Ammon's horn (tissue), 1 donor: ENCODE measurements at regions not wholly inside any gene's neighbourhood (a gene's known extent, or its start where the extent isn't known, plus 50 kb on each side); places are given as distances from the start of the nearest gene placed in this dataset.
A peak's percentile ranks its signal among the peaks of the same experiment; 100 is the strongest.
"Not testable (repeated sequence)": the region's sequence is repeated elsewhere in the genome, so short reads cannot be mapped to it uniquely, and the experiment has no call there.

Experiments
- DNase-seq: peaks from one replicate; pipeline ENCODE4 v3.0.0-alpha.2; 2016; ENCODE audit warnings: low spot score

DNA sequence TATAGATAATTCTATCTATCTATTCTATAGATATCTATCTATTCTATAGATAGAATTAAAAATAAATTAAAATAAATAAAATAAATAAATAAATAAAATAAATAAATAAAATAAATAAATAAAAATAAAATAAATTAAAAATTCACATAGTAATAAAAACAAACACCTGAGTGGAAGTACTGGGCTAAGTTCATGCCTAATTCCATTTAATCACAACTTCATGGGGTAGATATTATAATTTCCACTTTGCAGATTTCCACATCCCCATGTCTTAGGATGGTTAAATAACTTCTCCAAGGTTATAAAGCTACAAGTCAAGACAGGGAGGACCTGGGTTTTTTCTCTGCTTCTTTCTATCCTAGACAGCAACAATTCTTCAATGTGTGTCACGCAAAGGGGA is 261.4 kb upstream of the MEX3C start:
- DNase-seq: no peak

DNA sequence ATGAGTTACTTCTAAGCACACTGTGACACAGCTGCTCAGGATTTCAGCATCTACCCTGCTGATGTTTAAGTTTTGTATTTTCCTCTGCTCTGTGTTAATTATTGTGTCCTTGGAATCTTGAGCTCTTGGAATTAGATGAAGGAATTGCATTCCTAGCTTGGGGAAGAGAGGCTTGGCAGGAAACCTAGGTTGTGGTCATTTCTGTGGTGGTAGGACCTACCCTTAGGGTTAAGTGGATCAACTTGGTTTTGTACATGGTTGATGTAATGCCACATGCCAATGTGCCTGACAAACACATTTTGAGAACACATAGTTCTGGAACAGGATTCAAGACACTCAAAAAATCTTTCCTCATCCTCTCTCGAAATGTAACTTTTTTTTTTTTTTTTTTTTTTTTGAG is 264.5 kb upstream of the MEX3C start:
- no peak for DNase-seq

DNA sequence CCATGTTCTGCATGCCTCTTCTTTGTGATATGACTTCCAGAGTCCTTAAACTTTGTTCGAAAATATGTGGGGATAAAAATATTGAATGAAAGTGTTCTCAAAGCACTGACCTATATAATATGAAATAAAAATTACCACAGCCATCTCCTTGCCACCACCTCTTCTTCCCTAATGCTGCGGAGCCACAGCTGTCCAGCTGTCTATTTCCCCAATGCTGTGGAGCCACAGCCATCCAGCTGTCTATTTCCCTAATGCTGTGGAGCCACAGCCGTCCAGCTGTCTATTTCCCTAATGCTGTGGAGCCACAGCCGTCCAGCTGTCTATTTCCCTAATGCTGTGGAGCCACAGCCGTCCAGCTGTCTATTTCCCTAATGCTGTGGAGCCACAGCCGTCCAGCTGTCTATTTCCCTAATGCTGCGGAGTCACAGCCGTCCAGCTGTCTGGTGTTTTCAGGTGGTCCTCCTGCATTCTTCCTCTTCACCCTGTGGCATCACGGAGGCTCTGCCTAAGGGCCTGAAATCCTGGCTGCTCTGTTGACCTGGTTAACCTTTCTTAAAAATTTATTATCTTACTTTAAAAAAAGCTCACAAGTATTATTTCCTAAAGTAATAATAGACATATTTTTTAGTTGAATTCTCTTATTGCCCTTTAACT is 266.1 kb upstream of the MEX3C start:
- DNase-seq: no peak

DNA sequence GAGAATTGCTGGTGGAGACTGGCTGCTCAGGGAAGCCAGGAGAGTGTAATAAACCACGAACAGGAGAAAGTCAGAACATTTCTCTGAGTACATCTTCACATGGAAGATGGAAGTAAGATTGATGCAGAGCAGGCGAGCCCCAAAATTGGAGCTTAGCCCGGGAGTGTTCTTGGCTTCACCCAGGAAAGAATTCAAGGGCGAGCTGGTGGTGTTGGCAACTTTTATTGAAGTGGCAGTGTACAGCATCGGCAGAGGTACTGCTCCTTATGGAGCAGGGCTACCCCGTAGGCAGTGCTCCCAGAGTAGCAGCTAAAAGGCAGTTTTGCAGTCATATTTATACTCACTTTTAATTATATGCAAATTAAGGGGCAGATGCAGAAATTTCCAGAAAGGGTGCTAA is 281.4 kb upstream of the MEX3C start:
- DNase-seq: no peak

DNA sequence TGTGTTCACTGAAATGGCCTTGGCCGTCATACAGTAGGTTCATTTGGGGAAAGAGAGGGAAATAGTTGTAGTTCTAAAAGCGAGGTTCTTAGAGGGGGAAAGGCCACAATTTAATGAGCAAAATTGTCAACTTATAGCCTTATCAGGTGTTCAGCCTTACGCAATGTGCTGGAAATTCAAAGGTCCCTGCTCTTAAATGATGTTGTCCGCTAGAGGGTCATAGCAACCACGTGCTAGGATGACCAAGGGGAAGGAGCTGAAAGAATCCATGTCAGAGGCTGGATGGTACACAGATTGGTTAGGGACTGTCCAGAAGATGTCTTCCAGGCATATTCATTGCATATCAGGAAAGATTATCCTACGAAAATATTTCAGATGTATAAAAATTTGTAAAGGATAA is 282.3 kb upstream of the MEX3C start:
- DNase-seq: no peak

DNA sequence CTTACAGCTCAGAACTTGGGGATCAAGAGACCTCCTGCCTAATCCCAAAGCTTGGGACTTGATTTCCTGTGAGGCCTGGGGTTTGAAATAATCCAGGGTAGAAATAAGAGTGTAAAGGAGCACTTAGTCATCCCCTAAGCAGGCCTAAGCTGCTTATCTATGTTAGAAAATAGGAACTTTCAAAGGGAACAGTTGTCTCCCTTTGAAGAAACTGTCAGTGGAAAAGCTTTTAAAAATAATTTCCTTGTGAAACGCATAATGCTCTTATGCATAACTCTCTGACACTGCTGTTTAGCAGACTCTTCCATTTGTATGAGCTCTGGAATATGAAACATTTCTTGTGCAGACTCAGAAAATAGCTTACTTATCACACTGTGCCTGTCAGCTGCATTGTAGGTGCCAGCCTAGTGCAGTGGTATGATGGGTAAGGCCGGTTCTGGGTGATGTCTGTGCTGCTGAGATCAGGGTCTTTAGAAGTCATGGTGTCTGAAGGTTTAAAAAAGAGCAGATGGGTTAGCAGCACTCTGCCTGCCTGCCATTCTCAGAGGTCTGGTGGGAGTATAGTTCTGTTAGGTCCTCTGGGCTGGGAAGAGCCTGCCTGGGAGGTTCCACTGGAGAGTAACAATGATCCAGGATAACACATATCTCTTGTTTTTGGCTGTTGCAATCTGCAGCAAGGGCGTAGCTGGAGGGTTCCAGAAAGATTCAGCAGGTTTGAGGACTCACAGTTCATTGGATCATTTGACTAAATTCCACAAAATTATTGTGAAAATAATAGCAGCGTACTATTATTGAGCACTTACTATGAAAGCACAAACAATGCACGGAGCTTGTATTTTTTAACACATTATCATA is 283.2 kb upstream of the MEX3C start:
- peak; percentile 14 for DNase-seq

DNA sequence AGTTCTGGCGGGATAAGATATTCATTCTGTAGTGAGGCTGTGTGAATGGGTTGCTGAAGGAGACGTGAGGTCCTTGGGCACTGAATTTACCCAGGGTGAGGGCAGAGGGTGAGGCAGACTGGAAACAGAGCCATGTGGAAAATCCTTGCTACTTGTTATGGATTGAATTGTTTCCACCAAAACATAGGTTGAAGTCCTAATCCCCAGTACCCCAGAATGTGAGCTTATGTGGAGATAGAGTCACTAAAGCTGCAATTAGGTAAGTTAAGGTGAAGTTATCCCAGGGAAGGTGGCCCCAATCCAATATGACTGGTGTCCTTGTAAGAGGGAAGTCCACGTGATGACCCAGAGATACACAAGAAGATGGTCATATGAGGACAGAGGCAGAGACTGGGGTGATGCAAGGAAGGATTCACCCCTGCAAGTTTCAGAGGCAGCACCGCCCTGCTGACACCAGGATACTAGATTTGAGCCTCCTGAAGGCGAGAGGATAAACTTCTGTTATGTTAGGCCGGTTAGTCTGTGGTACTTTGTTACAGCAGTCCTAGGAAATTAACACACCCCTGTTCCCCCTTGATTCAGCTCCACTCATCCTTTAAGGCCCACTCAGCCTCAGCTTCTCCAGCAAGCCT is 289.4 kb upstream of the MEX3C start:
- no peak for DNase-seq

DNA sequence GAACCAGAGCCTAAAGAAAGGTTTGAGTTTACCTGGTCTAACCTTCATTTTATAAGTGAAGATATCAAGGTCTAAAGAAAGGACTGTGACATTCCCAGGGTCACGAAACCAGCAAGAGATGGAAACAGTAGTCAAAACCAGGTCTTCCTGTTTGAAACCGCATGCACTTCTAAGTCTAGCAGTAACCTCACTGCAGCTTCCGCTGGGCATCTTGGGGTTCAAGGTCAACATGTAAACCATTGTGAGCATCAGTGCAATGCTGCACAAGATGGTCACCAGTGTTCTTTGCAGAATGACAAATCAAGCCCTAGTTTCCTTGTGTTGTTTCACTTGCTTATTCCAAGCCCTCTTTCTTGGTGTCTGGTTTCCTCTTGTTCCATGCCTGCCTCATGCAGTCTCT is 292.9 kb upstream of the MEX3C start:
- no peak for DNase-seq

DNA sequence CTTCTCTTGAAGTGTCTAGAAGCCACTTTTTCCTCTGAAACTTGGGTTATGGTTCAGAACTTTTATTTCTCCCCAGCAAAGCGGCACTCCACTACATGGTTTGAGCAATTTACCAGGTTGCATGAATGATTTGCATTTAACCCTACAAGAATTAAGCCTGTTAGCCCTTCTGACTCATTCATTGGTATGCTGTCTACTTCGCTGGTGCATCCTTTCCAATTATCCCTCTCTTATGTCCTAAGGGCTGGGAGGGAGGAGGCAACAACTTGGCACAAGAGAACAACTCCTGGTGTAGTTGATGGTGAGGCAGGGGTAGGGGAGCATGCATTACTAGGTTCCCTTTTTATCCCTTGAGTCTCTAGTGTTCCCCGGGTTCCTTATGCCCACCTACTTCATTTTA is 293.4 kb upstream of the MEX3C start:
- no peak for DNase-seq

DNA sequence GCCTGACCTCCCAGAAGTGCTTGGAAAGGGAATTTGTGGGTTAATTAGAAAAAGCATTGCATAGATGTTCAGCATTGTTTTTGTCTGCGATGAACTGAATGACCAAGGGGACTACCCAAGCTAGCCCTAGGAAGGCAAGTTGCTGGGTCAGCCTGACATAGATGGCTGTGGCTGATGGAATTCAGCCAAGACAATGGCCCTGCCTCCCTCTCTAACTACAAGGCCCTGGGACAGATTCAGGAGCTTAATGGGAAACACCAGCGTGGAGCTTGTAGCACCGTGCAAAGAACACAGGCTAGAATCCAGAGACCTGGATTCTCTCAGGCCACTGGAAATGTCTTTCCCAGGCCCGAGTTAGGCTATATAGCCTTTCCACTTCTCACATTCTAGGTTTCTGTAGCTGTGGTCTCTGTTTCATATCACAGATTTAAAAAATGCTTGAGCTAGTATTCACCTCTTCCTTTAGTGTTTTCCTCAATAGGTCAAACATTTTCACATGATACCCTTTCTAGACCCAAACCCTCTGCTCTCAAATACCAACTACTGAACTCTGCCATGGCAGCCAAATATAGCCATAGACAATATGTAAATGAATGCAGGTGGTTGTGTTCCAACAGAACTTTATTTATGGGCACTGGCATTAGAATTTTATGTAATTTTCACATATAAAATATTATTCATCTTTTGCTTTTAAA is 294.3 kb upstream of the MEX3C start:
- no peak for DNase-seq

DNA sequence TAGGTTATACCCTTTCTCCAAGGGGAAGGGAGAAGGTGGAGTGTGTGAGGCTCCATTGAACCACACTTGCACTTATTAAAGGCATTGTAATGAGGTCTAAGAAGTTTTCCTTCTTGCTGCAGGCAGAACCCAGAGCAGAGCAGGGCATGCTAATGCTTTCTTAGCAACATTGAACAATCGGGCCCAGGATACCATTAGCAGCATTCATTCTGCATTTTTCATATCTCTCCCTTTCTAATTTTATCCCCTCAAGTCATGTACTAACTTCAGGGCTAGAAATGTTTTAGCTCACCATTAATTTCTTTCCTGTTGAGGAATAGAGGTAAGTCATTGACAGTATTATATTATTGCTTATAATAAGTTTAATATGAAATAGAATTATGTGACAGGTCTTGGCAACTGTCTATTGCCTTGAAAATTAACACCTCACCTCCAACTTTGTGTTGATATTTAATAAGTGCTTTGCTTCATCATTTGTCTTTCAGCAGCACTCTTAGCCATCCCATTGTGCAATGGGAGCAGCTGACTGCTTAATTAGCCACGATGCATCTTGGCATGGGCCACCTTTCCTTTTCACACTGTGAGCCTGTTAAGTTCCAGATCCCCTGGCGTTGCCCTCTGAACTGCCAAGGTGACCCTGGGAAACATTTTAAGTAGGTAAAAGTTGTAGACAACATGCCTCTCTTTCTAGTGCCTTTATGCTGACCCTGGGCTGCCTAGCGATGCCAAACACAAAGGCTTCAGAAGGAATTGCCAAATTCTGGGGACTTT is 300.8 kb upstream of the MEX3C start:
- peak; percentile 24 for DNase-seq

DNA sequence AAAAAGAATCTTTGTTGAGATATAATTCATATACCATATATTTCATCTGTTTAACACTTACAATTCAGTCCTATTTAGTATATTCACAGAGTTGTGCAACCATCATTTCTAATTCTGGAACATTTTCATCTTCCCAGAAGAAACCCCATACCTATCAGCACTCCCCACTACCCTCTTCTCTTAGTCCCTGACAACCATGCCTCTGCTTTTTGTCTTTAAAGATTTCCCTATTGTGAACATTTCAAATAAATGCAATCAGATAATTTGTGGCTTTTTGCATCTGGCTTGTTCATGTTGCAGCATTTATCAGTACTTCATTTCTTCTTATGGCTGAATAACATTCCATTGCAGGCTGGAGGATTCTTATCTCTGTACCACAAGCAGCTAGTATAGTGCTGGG is 305.9 kb upstream of the MEX3C start:
- no peak for DNase-seq

DNA sequence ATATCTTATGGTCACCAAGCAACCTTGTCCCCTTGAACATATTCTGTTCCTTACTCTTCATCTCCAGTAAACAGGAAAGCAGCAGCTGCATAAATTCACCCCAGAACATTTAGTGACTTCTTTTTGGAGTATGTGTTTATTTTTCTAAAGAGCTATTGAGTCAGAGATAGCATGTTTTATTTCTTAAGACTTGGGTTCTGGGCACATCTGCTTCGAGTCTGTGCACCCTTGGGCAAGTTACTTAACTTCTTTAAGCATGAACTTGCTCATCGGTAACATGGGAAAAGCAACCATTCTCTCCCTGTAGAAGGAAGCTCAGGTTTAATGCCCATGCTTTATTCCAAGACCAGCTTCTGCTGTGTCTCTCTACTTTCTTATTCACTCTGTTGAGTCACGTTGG is 309.3 kb upstream of the MEX3C start:
- no peak for DNase-seq

DNA sequence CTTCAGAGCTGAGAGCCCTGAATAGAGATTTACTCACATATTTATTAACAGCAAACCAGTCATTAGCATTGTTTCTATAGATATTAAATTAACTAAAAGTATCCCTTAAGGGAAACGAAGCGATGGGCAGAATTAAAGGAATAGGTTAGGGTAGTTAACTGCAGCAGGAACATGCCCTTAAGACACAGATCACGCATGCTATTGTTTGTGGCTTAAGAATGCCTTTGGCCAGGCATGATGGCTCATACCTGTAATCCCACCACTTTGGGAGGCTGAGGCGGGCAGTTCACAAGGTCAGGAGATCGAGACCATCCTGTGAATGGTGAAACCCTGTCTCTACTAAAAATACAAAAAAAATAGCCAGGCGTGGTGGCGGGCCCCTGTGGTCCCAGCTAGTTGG is 310.9 kb upstream of the MEX3C start:
- DNase-seq: not testable (repeated sequence)

DNA sequence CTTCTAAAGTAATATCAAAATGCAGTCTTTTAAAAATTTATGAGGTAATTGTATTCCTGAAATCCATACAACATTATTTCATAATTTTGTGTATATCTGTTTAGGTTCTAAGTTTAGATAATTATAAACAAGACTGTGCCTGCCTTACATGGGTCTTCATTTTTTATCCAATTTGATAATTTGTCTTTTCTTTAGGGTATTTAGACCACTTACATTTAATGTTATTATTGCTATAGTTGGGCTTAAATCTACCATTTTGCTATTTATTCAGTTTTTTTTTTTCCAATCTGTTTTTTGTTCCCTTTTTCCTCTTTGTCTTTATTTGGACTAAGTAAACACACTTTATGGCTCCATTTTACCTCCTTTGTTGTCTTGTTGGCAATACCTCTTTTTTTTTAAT is 312.5 kb upstream of the MEX3C start:
- no peak for DNase-seq

DNA sequence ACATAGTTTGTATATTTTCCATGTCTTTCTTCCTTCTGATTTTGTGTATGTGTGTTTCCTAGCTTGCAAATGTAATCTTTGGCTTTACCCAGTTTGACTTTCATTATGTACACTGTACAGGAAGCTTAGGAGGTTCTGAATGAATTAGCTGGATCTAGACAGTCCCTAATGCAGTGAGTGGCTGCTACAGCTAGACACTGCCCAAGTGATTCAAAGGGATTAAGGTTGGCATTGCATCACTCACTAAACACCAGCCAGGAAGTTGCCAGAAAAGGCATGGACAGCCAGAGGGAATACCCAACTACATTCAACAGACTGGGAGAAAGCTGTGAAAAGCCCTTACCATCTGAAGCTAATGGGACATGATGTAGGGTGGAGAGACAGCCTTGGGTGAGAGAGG is 316.0 kb upstream of the MEX3C start:
- DNase-seq: no peak

DNA sequence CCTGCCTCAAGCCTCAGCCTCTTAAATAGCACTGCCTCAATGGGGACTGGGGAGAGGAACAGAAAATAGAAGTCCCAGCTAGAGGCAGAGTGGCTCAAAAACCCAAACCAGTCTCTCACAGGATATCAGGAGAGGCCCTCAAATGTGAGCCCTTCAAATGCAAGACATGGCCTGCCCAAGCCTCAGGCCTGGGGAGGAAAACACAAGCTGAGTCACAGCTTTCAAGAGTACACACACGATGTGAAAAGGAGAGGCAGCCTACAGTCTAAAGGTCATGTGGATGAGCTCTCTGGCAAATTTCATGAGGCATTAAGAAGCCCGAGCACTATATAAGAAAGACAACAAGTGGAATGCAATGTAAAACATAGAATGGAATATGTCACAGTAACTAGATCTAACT is 316.6 kb upstream of the MEX3C start:
- no peak for DNase-seq

DNA sequence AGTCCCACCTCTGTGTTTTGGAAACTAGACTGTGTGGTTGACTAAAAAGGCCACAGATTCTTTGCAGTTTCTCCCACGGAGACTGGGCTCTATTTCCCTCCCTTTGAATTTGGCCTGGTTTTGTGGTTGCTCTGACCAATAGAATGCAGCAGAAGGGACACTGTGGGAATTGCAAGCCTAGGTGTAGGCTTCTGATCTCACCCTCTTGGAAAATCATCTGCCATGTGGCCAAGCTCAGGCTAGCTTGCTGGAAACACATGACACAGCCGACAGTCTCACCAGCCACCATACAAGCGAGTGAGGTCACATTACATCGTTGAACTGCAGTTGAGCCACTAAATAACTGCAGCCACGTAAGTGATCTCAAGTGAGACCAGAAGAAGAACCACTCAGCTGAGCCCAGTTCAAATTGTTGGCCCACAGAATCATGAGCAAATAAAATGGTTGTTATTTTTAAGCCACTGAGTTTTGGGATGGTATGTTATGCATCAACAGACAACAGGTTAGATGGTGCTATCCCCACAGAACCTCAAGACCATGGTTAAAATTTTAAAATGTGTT is 319.1 kb upstream of the MEX3C start:
- DNase-seq: no peak

DNA sequence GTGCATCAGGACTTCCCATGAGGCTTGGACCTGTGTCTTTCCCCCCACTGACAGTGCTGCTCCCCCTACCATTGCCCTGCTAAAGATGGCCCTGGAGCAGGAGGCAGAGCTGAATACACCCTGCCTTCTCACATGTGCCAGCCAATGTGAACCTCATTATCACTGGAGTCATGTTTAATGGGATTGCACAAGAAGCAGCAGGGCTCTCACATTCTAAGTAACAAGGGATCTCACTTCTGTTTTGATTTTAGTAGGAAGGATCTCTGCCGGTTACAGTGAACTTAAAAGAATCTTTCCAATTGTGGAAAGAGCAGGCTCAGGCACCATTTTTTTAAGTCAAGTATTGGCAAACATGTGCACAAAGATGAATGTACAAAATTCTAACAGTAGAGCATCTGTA is 322.1 kb upstream of the MEX3C start:
- DNase-seq: no peak

DNA sequence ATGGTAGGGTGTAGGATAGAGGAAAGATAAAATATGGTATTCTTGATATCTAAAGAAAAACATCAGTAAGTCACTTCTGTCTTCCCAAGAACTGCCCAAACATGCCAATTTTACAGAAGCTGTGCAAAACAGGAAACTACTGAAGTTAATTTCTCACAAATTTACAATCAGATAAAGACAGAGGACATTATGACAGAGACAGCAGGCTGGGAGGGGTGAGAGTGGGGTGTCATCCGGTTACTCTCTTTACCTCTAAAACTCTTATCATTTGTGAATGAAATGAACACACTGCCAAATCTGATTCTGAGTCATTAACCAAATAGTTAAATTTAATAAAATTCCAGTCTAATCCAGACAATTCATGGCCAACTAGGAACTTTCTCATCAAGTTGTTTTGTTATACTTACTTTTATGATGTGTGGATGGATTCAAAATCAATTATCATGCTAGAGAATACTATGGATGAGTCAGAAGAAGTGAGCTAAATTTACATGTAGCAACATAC is 323.2 kb upstream of the MEX3C start:
- DNase-seq: no peak

DNA sequence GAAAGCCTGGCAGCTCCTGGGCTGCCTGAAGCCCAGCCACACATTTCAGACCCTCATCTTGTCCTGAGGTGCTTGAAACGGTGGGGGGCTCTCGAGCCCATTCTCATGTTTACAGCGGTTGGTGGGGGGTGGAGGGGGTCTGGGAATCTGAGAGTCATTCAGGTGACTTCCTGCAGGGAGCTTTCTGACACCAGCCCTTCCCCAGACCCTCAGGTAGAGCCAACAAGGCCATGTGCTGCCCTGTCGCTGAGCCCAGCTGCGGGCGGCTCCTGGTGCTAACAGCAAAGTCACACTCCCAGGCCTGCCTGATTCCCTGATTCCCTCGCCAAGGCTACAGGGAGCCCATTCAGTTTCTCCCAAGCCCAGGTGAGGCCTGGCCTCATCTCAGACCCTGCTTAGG is 324.9 kb upstream of the MEX3C start:
- no peak for DNase-seq
